ENCODE measurements at regions not wholly inside any gene's neighbourhood (a gene's known extent, or its start where the extent isn't known, plus 50 kb on each side); places are given as distances from the start of the nearest gene placed in this dataset.

DNA sequence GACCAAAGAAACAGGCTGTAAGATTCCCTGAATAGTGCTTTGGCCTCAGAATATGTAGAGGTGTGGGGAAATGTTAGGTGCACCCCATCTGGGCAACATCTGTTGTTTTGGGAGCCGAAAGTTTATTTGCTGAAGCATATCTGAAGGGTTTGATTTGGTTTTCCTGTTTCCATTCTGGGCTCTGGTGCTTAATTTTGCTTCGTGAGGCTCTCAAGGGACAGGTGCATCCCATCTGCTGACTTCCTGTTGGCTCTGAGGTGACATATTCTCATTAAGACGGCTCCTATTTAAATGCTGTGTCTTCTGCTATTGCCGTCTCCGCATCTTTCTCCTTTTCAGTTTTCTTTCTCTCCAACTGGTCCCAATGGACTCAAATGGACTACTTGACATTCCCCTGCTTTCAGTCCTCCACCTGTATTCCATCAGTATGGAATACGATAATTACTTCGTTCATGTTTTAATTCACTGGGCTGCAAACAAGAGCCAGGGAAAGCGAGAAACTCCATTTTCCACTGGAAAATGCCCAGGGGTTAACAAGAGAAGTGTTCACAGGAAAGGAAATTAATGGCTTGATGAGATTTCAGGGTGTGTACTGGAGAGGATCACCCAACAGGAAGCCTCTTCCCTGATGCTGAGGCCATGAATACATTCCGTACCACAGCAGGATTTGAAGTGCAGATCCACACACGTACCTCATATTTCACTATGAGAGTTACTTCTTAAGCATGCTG is 104.0 kb downstream of the MTX3 start:
- 38% methylated on average over 10 of the region's 10 CpGs for WGBS (ENCODE audit: low lambda C conversion rate)
- no peak for TF ChIP-seq CC2D1A (CRISPR knock-in tag; IDR thresholded peaks at IDR 0.05)
- TF ChIP-seq MED1 (CRISPR knock-in tag; IDR thresholded peaks at IDR 0.05): no peak
- TF ChIP-seq ZSCAN31 (CRISPR knock-in tag; IDR thresholded peaks at IDR 0.05; ENCODE audit: low read depth): no peak
- TF ChIP-seq SP1 (IDR thresholded peaks at IDR 0.05): no peak
- no peak for TF ChIP-seq SP1 (CRISPR knock-in tag; IDR thresholded peaks at IDR 0.05)
- TF ChIP-seq ZNF782 (CRISPR knock-in tag; IDR thresholded peaks at IDR 0.05; ENCODE audit: borderline replicate concordance): no peak
- TF ChIP-seq, protein P1, sequence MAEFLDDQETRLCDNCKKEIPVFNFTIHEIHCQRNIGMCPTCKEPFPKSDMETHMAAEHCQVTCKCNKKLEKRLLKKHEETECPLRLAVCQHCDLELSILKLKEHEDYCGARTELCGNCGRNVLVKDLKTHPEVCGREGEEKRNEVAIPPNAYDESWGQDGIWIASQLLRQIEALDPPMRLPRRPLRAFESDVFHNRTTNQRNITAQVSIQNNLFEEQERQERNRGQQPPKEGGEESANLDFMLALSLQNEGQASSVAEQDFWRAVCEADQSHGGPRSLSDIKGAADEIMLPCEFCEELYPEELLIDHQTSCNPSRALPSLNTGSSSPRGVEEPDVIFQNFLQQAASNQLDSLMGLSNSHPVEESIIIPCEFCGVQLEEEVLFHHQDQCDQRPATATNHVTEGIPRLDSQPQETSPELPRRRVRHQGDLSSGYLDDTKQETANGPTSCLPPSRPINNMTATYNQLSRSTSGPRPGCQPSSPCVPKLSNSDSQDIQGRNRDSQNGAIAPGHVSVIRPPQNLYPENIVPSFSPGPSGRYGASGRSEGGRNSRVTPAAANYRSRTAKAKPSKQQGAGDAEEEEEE (CRISPR knock-in tag; IDR thresholded peaks at IDR 0.05; ENCODE audit: borderline replicate concordance): no peak
- no peak for TF ChIP-seq ZNF253 (CRISPR knock-in tag; IDR thresholded peaks at IDR 0.05; ENCODE audit: borderline replicate concordance)
- TF ChIP-seq FOXJ3 (CRISPR knock-in tag; IDR thresholded peaks at IDR 0.05; ENCODE audit: borderline replicate concordance): no peak
- no peak for TF ChIP-seq ZNF224 (CRISPR knock-in tag; IDR thresholded peaks at IDR 0.05)
- no peak for TF ChIP-seq ZMYM2 (CRISPR knock-in tag; IDR thresholded peaks at IDR 0.05)
- TF ChIP-seq, protein P2, sequence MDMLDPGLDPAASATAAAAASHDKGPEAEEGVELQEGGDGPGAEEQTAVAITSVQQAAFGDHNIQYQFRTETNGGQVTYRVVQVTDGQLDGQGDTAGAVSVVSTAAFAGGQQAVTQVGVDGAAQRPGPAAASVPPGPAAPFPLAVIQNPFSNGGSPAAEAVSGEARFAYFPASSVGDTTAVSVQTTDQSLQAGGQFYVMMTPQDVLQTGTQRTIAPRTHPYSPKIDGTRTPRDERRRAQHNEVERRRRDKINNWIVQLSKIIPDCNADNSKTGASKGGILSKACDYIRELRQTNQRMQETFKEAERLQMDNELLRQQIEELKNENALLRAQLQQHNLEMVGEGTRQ (IDR thresholded peaks at IDR 0.05; ENCODE audit: low read depth, low read length): no peak
- TF ChIP-seq, protein P2 (CRISPR knock-in tag; IDR thresholded peaks at IDR 0.05; ENCODE audit: borderline replicate concordance): no peak
- H3K4me1 ChIP-seq (ENCODE audit: insufficient read depth, low read length): peaks cover 9% of the 10 kb centered on the region
- intact Hi-C loops (cut with micrococcal nuclease; ENCODE audit: unreplicated experiment): no loop called here
- no peak for ATAC-seq
- H3K36me3 ChIP-seq (replicated peaks in 1 of 2; ENCODE audit: control insufficient read depth in 1 of 2, insufficient read depth in 2 of 2, low read length in 2 of 2): no peaks in the 10 kb centered on the region
- no peak overlapping the region for H3K4me3 ChIP-seq (replicated peaks in 1 of 3; ENCODE audit: insufficient read depth in 1 of 3, low read depth in 2 of 3, low read length in 3 of 3)
- no peak overlapping the region for H3K4me2 ChIP-seq (ENCODE audit: low read depth, low read length)
- in situ Hi-C loops (cut with HindIII; ENCODE audit: extremely low pct_ligation_motif_present, low pct_unique_long_range_greater_than_20kb): no loop called here
- DNase-seq (ENCODE audit: low spot score): no peak
- no peaks in the 10 kb centered on the region for H3K9me3 ChIP-seq (ENCODE audit: low read length)
- H2AFZ ChIP-seq (ENCODE audit: low read length): no peak overlapping the region
- H3K27me3 ChIP-seq (ENCODE audit: control insufficient read depth in 1 of 2, insufficient read depth in 2 of 2, low read length in 2 of 2): peaks cover 2 to 9% of the 10 kb centered on the region in 2 experiments; a peak in 1 of 5 replicates
- no peak for FAIRE-seq
- no peaks in the 10 kb centered on the region for H4K20me1 ChIP-seq (ENCODE audit: insufficient read depth, low read length)
- H3K27ac ChIP-seq (ENCODE audit: extremely low read length, insufficient read depth, low read length): no peak overlapping the region
- H3K9ac ChIP-seq (ENCODE audit: insufficient read depth, low read depth, low read length): no peak overlapping the region
- CTCF ChIA-PET (ENCODE audit: low intra/inter-chr PET ratio, low total read pairs): no interaction called here
- POLR2A ChIA-PET: no interaction called here
- no peaks in the 10 kb centered on the region for H3K79me2 ChIP-seq (ENCODE audit: insufficient read depth, low read length)
- BruUV-seq (replicated peaks): no TSS peak
